Glutamatergic neuron (in vitro differentiated cells): ENCODE measurements at regions not wholly inside any gene's neighbourhood (a gene's known extent, or its start where the extent isn't known, plus 50 kb on each side); places are given as distances from the start of the nearest gene placed in this dataset.

Experiments
- DNase-seq: peaks from one replicate; pipeline ENCODE4 v3.0.0; 2022
- H3K27ac Mint-ChIP-seq: one replicate; pipeline ENCODE4 v1.8.0; 2020; ENCODE audit warnings: mild to moderate bottlenecking, mixed read lengths, inconsistent platforms; ENCODE audit not compliant: unreplicated experiment
- H3K27me3 Mint-ChIP-seq: one replicate; pipeline ENCODE4 v1.8.0; 2020; ENCODE audit warnings: mild to moderate bottlenecking, moderate library complexity, mixed read lengths, inconsistent platforms; ENCODE audit not compliant: unreplicated experiment
- H3K36me3 Mint-ChIP-seq: one replicate; pipeline ENCODE4 v1.8.0; 2020; ENCODE audit warnings: mild to moderate bottlenecking, mixed read lengths, inconsistent platforms; ENCODE audit not compliant: unreplicated experiment
- H3K4me1 Mint-ChIP-seq: one replicate; pipeline ENCODE4 v1.8.0; 2020; ENCODE audit warnings: mild to moderate bottlenecking, low read depth, mixed read lengths, inconsistent platforms; ENCODE audit not compliant: unreplicated experiment
- H3K4me3 Mint-ChIP-seq: one replicate; pipeline ENCODE4 v1.8.0; 2020; ENCODE audit warnings: mild to moderate bottlenecking, mixed read lengths, inconsistent platforms; ENCODE audit not compliant: unreplicated experiment
- H3K9me3 Mint-ChIP-seq: one replicate; pipeline ENCODE4 v1.8.0; 2020; ENCODE audit warnings: mild to moderate bottlenecking, moderate library complexity, mixed read lengths, inconsistent platforms; ENCODE audit not compliant: unreplicated experiment
- CTCF ChIP-seq: fragments of 200-600 bp; sonication (generic); IDR thresholded peaks from one replicate; pipeline ENCODE4 v1.5.0; 2021; ENCODE audit not compliant: partially characterized antibody, unreplicated experiment

- Mint-ChIP-seq H3K27ac (no peak overlapping the region), H3K27me3 (peaks cover 1% of the 10 kb centered on the region), H3K4me1 (no peaks in the 10 kb centered on the region), H3K9me3 (peaks cover 2% of the 10 kb centered on the region), H3K4me3 (no peak overlapping the region), H3K36me3 (no peaks in the 10 kb centered on the region)
- DNase-seq, result no peak
- TF ChIP-seq CTCF, result no peak
These were observed 177.1 kb upstream of the ELAC2 start for GRCh38 chr17:13194887-13195286.

GRCh38 chr17:13182854-13183253, 165.0 kb upstream of the ELAC2 start:
- no peak for TF ChIP-seq CTCF
- no peaks in the 10 kb centered on the region for H3K27me3 Mint-ChIP-seq
- H3K36me3 Mint-ChIP-seq, result no peaks in the 10 kb centered on the region
- no peaks in the 10 kb centered on the region for H3K4me1 Mint-ChIP-seq
- DNase-seq, result no peak
- no peak overlapping the region for H3K27ac Mint-ChIP-seq
- H3K9me3 Mint-ChIP-seq, result no peaks in the 10 kb centered on the region
- H3K4me3 Mint-ChIP-seq, result no peak overlapping the region

DNA sequence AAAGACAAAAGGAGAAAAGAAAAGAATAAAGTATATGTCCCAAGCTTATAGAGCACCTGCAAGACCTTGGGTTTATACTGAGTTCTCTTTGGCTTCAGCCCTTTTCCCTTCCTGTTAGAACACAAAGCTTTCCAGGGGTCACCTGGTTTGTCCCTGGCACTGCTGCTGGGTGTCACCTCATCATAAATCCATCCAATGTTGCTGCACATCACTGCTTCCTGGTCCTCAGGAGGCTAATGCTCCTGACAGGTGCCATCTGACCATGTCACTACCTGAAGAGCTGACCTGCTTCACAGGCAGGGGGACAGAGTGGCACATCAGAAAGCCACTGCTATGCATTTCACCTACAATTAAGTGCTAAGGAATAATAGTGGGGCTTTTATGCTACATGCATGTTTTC, 164.6 kb upstream of the ELAC2 start:
- Mint-ChIP-seq H3K4me3 (no peak overlapping the region), H3K27ac (no peak overlapping the region), H3K36me3 (no peaks in the 10 kb centered on the region), H3K4me1 (no peaks in the 10 kb centered on the region), H3K9me3 (no peaks in the 10 kb centered on the region), H3K27me3 (no peaks in the 10 kb centered on the region)
- no peak for TF ChIP-seq CTCF
- no peak for DNase-seq

DNA sequence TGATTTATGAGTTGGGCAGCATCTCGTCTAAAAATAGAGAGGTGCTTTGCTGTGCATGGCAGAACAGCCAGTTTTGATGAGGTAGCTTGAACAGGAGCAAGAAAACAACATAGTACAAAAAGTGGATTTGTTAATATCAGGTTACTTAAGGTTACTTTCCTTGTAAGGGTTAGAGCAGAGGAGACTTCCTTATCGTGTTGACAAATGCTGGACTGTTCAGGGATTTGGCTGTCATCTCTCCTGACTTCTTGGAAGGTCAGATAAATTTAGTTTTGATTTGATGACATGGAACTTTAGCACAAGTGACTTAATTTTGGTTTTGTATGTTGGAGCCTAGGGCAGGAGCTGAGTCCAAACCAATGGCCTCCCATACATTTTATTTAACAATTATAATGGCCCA, 163.9 kb upstream of the ELAC2 start:
- Mint-ChIP-seq H3K4me1 (no peaks in the 10 kb centered on the region), H3K27ac (no peak overlapping the region), H3K36me3 (no peaks in the 10 kb centered on the region), H3K4me3 (no peak overlapping the region), H3K27me3 (no peaks in the 10 kb centered on the region), H3K9me3 (no peaks in the 10 kb centered on the region)
- TF ChIP-seq CTCF, result no peak
- no peak for DNase-seq

DNA sequence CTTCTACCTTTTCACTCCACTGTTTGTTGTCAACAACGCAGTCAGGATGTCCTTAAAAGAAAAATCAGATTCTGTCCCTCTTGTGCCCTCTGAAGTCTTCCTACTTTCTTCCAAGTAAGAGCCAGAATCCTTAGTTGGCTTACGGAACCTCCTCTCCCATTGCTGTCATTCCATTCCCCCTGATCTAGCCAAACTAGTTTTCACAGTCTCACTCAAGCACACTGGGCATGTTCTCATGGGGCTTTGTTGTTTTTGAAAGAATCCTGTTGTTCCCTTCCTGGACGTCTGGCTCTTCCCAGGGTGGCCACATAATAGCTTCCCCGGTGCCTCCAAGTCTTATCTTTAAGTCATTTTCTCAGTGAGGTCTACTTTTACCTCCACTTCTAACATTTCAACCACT, 158.6 kb upstream of the ELAC2 start:
- no peak for DNase-seq
- H3K4me1 Mint-ChIP-seq, result no peaks in the 10 kb centered on the region
- peaks cover 4% of the 10 kb centered on the region for H3K9me3 Mint-ChIP-seq
- no peak overlapping the region for H3K27ac Mint-ChIP-seq
- TF ChIP-seq CTCF, result no peak
- H3K4me3 Mint-ChIP-seq, result no peak overlapping the region
- H3K36me3 Mint-ChIP-seq, result peaks cover 20% of the 10 kb centered on the region
- H3K27me3 Mint-ChIP-seq, result no peaks in the 10 kb centered on the region
